ENCODE measurements at regions not wholly inside any gene's neighbourhood (a gene's known extent, or its start where the extent isn't known, plus 50 kb on each side); places are given as distances from the start of the nearest gene placed in this dataset.

DNA sequence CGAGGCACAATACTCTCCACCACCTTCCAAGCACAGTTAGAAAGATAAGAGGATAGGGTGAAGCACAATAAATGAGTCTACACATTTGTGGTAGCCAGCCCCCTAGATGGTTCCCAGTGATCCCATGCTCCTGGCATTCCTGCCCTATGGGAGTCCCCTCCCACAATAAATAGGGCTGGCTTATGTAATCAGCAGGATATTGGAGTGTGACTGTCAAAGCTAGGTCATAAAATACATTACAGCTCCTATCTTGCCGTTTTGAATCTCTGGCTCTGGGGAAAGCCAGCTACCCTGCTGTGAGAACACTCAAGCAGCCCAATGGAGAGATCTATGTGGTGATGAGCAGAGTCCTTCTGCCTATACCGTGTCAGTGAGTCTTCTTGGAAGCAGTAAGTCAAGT, 198.7 kb upstream of the NOCT start:
- TF ChIP-seq, protein P1, sequence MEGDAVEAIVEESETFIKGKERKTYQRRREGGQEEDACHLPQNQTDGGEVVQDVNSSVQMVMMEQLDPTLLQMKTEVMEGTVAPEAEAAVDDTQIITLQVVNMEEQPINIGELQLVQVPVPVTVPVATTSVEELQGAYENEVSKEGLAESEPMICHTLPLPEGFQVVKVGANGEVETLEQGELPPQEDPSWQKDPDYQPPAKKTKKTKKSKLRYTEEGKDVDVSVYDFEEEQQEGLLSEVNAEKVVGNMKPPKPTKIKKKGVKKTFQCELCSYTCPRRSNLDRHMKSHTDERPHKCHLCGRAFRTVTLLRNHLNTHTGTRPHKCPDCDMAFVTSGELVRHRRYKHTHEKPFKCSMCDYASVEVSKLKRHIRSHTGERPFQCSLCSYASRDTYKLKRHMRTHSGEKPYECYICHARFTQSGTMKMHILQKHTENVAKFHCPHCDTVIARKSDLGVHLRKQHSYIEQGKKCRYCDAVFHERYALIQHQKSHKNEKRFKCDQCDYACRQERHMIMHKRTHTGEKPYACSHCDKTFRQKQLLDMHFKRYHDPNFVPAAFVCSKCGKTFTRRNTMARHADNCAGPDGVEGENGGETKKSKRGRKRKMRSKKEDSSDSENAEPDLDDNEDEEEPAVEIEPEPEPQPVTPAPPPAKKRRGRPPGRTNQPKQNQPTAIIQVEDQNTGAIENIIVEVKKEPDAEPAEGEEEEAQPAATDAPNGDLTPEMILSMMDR (IDR thresholded peaks at IDR 0.05): no peak
- TF ChIP-seq POLR2A (IDR thresholded peaks at IDR 0.05) (no peak), POLR2AphosphoS5 (IDR thresholded peaks at IDR 0.05) (no peak)
